ENCODE measurements at regions not wholly inside any gene's neighbourhood (a gene's known extent, or its start where the extent isn't known, plus 50 kb on each side); places are given as distances from the start of the nearest gene placed in this dataset.

- Histone ChIP-seq H3K79me2 (ENCODE audit: insufficient read depth, low read length) (no peaks in the 10 kb centered on the region), H3K27ac (ENCODE audit: low read depth, low read length) (no peak overlapping the region)
- TF ChIP-seq CTCF (IDR thresholded peaks at IDR 0.05; ENCODE audit: insufficient read depth, low read length, poor library complexity, severe bottlenecking) (no peak), EZH2phosphoT487 (conservative IDR thresholded peaks at IDR 0.05; ENCODE audit: low read length) (no peak)
Observed at GRCh38 chr6:18978337-18979128, 591.4 kb downstream of the RNF144B start.

GRCh38 chr6:18985061-18985460 is 597.9 kb downstream of the RNF144B start:
- Histone ChIP-seq H3F3A (ENCODE audit: insufficient read depth) (no peaks in the 10 kb centered on the region), H4K20me1 (ENCODE audit: low read depth, low read length) (no peaks in the 10 kb centered on the region), H3K9me2 (replicated peaks; ENCODE audit: insufficient read depth, low read length) (no peaks in the 10 kb centered on the region), H3K9me3 (ENCODE audit: insufficient read depth, low read length) (no peaks in the 10 kb centered on the region), H3K27ac (ENCODE audit: low read depth, low read length) (no peak overlapping the region), H2AFZ (ENCODE audit: low read depth, low read length, severe bottlenecking) (no peak overlapping the region), H3K4me2 (ENCODE audit: low read depth, low read length, poor library complexity, severe bottlenecking) (no peak overlapping the region), H3K79me2 (ENCODE audit: insufficient read depth, low read length) (no peaks in the 10 kb centered on the region), H3K4me3 (ENCODE audit: insufficient read depth, low read length, poor library complexity, severe bottlenecking) (no peak overlapping the region), H3K36me3 (ENCODE audit: low read length) (no peaks in the 10 kb centered on the region), H3K9ac (ENCODE audit: low read length) (no peak overlapping the region), H3K27me3 (ENCODE audit: low read length) (no peaks in the 10 kb centered on the region)
- TF ChIP-seq EZH2phosphoT487 (conservative IDR thresholded peaks at IDR 0.05; ENCODE audit: low read length) (no peak), CTCF (IDR thresholded peaks at IDR 0.05; ENCODE audit: insufficient read depth, low read length, poor library complexity, severe bottlenecking) (no peak)

More at GRCh38 chr6:18978337-18979128, 591.4 kb downstream of the RNF144B start:
- no peaks in the 10 kb centered on the region for H3K36me3 ChIP-seq (ENCODE audit: low read length)
- no peaks in the 10 kb centered on the region for H3K27me3 ChIP-seq (ENCODE audit: low read length)
- H3F3A ChIP-seq (ENCODE audit: insufficient read depth) = no peaks in the 10 kb centered on the region
- H3K9ac ChIP-seq (ENCODE audit: low read length) = no peak overlapping the region
- H3K9me2 ChIP-seq (replicated peaks; ENCODE audit: insufficient read depth, low read length) = no peaks in the 10 kb centered on the region
- no peak overlapping the region for H2AFZ ChIP-seq (ENCODE audit: low read depth, low read length, severe bottlenecking)
- no peak overlapping the region for H3K4me2 ChIP-seq (ENCODE audit: low read depth, low read length, poor library complexity, severe bottlenecking)
- no peak overlapping the region for H3K4me3 ChIP-seq (ENCODE audit: insufficient read depth, low read length, poor library complexity, severe bottlenecking)
- H4K20me1 ChIP-seq (ENCODE audit: low read depth, low read length) = no peaks in the 10 kb centered on the region
- no peaks in the 10 kb centered on the region for H3K9me3 ChIP-seq (ENCODE audit: insufficient read depth, low read length)

GRCh38 chr6:18985996-18986395 is 598.8 kb downstream of the RNF144B start:
- H3K4me2 ChIP-seq (ENCODE audit: low read depth, low read length, poor library complexity, severe bottlenecking) = no peak overlapping the region
- H3K9me3 ChIP-seq (ENCODE audit: insufficient read depth, low read length) = no peaks in the 10 kb centered on the region
- TF ChIP-seq CTCF (IDR thresholded peaks at IDR 0.05; ENCODE audit: insufficient read depth, low read length, poor library complexity, severe bottlenecking) = no peak
- TF ChIP-seq EZH2phosphoT487 (conservative IDR thresholded peaks at IDR 0.05; ENCODE audit: low read length) = no peak
- H3K79me2 ChIP-seq (ENCODE audit: insufficient read depth, low read length) = no peaks in the 10 kb centered on the region
- no peak overlapping the region for H3K4me3 ChIP-seq (ENCODE audit: insufficient read depth, low read length, poor library complexity, severe bottlenecking)
- H3K36me3 ChIP-seq (ENCODE audit: low read length) = no peaks in the 10 kb centered on the region
- no peak overlapping the region for H3K27ac ChIP-seq (ENCODE audit: low read depth, low read length)
- H3K27me3 ChIP-seq (ENCODE audit: low read length) = no peaks in the 10 kb centered on the region
- no peak overlapping the region for H3K9ac ChIP-seq (ENCODE audit: low read length)
- H3K9me2 ChIP-seq (replicated peaks; ENCODE audit: insufficient read depth, low read length) = no peaks in the 10 kb centered on the region
- H4K20me1 ChIP-seq (ENCODE audit: low read depth, low read length) = no peaks in the 10 kb centered on the region
- no peak overlapping the region for H2AFZ ChIP-seq (ENCODE audit: low read depth, low read length, severe bottlenecking)
- no peaks in the 10 kb centered on the region for H3F3A ChIP-seq (ENCODE audit: insufficient read depth)
